ENCODE measurements at regions not wholly inside any gene's neighbourhood (a gene's known extent, or its start where the extent isn't known, plus 50 kb on each side); places are given as distances from the start of the nearest gene placed in this dataset.

DNA sequence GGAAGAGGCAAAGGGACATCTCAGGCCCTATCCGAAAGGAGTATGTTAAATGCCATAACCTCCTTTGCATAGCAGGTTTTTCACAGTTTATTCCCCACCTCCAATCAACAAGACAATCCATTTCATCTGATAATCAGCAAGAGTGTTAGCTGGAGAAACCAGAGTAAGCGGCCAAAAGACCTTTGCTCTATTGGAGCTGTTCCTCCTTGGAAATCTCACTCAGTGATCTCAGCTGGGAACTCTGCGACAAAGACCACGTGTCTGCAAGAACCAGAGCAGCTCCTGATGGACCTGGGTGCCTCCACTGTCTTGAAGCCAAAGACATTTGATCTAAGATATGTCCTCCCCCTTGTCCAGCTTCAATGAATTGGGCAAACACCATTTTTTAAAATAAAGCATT lies 241.0 kb downstream of the SEC61B start:
- TF ChIP-seq, protein P1, sequence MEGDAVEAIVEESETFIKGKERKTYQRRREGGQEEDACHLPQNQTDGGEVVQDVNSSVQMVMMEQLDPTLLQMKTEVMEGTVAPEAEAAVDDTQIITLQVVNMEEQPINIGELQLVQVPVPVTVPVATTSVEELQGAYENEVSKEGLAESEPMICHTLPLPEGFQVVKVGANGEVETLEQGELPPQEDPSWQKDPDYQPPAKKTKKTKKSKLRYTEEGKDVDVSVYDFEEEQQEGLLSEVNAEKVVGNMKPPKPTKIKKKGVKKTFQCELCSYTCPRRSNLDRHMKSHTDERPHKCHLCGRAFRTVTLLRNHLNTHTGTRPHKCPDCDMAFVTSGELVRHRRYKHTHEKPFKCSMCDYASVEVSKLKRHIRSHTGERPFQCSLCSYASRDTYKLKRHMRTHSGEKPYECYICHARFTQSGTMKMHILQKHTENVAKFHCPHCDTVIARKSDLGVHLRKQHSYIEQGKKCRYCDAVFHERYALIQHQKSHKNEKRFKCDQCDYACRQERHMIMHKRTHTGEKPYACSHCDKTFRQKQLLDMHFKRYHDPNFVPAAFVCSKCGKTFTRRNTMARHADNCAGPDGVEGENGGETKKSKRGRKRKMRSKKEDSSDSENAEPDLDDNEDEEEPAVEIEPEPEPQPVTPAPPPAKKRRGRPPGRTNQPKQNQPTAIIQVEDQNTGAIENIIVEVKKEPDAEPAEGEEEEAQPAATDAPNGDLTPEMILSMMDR (IDR thresholded peaks at IDR 0.05) = no peak
- TF ChIP-seq POLR2AphosphoS5 (IDR thresholded peaks at IDR 0.05) (no peak), POLR2A (IDR thresholded peaks at IDR 0.05) (no peak)
